GM12873 (cell line): ENCODE measurements at regions not wholly inside any gene's neighbourhood (a gene's known extent, or its start where the extent isn't known, plus 50 kb on each side); places are given as distances from the start of the nearest gene placed in this dataset.

ENCODE experiments used
- TF ChIP-seq, protein P1 (sequence below): IDR thresholded peaks from 2 replicates; pipeline ENCODE4 v1.5.1; 2012; ENCODE audit warnings: low read depth, mild to moderate bottlenecking, moderate library complexity, low read length, control low read depth; ENCODE audit not compliant: insufficient read depth; ENCODE audit errors: missing control alignments

GRCh38 chr4:135605076-135605475, 1403.5 kb upstream of the PABPC4L start:
- TF ChIP-seq, protein P1, sequence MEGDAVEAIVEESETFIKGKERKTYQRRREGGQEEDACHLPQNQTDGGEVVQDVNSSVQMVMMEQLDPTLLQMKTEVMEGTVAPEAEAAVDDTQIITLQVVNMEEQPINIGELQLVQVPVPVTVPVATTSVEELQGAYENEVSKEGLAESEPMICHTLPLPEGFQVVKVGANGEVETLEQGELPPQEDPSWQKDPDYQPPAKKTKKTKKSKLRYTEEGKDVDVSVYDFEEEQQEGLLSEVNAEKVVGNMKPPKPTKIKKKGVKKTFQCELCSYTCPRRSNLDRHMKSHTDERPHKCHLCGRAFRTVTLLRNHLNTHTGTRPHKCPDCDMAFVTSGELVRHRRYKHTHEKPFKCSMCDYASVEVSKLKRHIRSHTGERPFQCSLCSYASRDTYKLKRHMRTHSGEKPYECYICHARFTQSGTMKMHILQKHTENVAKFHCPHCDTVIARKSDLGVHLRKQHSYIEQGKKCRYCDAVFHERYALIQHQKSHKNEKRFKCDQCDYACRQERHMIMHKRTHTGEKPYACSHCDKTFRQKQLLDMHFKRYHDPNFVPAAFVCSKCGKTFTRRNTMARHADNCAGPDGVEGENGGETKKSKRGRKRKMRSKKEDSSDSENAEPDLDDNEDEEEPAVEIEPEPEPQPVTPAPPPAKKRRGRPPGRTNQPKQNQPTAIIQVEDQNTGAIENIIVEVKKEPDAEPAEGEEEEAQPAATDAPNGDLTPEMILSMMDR, result no peak

DNA sequence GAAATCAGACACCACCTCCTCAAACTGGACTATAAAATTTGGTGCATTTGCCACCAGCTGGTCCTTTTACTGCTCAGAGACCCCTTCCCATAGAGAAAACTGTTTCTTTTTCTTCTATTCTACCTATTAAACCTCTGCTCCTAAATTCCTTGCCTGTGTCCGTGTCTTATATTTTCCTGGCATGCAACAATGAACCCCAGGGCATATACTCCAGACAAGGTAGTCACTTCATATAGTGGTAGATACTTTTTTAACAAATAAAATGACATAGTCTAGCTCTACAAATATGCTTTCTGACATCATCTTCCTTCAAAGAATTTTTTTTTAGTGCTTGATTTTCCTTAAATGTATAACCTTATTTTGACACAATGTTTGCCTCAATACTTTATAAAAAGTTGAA, 1402.9 kb upstream of the PABPC4L start:
- TF ChIP-seq, protein P1, result no peak

- TF ChIP-seq, protein P1, result no peak
Measured at GRCh38 chr4:135601351-135601750, 1399.8 kb upstream of the PABPC4L start.

GRCh38 chr4:135598151-135598550, 1396.6 kb upstream of the PABPC4L start:
- TF ChIP-seq, protein P1, result no peak

DNA sequence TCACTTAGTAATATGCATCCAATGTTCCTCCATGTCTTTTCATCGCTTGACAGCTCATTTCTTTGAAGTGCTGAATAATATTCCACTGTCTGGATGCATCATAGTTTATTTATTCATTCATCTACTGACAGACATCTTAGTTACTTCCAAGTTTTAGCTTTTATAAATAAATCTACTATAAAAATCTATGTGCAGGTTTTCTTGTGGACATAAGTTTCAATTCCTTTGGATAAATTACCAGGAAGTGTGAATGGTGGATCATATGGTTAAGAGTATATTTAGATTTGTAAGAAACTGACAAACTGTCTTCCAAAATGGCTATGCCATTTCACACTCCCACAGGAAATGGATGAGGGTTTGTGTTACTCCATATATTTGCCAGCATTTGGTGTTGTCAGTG, 1392.9 kb upstream of the PABPC4L start:
- TF ChIP-seq, protein P1, result no peak

GRCh38 chr4:135575041-135575440, 1373.5 kb upstream of the PABPC4L start:
- TF ChIP-seq, protein P1, result no peak

- TF ChIP-seq, protein P1, result no peak
Measured at GRCh38 chr4:135573251-135573650, 1371.7 kb upstream of the PABPC4L start.
